OCI-LY1 (cell line): ENCODE measurements at regions not wholly inside any gene's neighbourhood (a gene's known extent, or its start where the extent isn't known, plus 50 kb on each side); places are given as distances from the start of the nearest gene placed in this dataset.

ENCODE experiments used
- EZH2 ChIP-seq: fragments of 200-600 bp; sonication (generic), shearing (Covaris generic); IDR thresholded peaks from 2 replicates; pipeline ENCODE4 v1.8.0; 2017; ENCODE audit warnings: borderline replicate concordance, mixed run types, mild to moderate bottlenecking, antibody characterized with exemption, low read length, moderate library complexity, mixed read lengths
- TF ChIP-seq, protein P1 (sequence below): fragments of 200-600 bp; sonication (generic), shearing (Covaris generic); IDR thresholded peaks from 2 replicates; pipeline ENCODE4 v1.5.1; 2017; ENCODE audit warnings: mild to moderate bottlenecking, antibody characterized with exemption, low read length, moderate library complexity, mixed read lengths

DNA sequence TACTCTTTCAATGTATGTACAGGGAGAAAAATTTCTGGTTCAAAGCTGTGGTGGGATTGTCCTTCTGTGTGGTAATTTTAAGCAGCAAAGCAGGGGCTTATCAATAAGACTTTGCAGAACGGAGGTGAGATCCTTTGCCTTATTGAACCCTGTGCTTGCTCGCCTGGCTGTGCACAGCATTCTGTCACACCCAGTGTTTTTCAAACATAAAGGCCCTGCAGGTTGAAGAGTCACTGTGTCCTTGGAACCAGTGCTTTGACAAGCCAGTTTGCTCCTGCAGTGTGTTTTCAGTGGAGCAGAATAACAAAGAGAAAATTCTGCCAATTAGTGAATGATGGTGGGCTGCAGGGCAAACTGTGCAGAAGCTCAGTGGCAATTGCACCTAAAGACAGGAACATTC lies 236.7 kb upstream of the PCSK5 start:
- TF ChIP-seq EZH2: no peak
- TF ChIP-seq, protein P1, sequence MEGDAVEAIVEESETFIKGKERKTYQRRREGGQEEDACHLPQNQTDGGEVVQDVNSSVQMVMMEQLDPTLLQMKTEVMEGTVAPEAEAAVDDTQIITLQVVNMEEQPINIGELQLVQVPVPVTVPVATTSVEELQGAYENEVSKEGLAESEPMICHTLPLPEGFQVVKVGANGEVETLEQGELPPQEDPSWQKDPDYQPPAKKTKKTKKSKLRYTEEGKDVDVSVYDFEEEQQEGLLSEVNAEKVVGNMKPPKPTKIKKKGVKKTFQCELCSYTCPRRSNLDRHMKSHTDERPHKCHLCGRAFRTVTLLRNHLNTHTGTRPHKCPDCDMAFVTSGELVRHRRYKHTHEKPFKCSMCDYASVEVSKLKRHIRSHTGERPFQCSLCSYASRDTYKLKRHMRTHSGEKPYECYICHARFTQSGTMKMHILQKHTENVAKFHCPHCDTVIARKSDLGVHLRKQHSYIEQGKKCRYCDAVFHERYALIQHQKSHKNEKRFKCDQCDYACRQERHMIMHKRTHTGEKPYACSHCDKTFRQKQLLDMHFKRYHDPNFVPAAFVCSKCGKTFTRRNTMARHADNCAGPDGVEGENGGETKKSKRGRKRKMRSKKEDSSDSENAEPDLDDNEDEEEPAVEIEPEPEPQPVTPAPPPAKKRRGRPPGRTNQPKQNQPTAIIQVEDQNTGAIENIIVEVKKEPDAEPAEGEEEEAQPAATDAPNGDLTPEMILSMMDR: no peak
